ENCODE measurements at regions not wholly inside any gene's neighbourhood (a gene's known extent, or its start where the extent isn't known, plus 50 kb on each side); places are given as distances from the start of the nearest gene placed in this dataset.
A peak's percentile ranks its signal among the peaks of the same experiment; 100 is the strongest.
"Not testable (repeated sequence)": the region's sequence is repeated elsewhere in the genome, so short reads cannot be mapped to it uniquely, and the experiment has no call there.

DNA sequence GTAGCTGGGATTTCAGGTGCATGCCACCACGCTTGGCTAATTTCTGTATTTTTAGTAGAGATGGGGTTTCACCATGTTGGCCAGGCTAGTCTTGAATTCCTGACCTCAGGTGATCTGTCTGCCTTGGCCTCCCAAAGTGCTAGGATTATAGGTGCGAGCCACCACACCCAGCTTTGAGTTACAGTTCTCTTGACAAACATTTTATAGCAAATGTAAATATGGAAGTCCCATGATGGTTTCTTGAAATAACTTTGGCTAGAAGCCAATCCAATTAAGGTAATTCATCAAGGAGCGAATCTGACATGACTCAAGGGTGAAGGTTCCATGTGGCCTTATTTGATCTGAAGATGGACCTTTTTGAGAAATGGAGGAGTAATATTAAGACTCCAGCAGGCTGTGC, 76.2 kb upstream of the RFLNA start:
- DNase-seq (ENCODE audit: low read depth) = not testable (repeated sequence)

DNA sequence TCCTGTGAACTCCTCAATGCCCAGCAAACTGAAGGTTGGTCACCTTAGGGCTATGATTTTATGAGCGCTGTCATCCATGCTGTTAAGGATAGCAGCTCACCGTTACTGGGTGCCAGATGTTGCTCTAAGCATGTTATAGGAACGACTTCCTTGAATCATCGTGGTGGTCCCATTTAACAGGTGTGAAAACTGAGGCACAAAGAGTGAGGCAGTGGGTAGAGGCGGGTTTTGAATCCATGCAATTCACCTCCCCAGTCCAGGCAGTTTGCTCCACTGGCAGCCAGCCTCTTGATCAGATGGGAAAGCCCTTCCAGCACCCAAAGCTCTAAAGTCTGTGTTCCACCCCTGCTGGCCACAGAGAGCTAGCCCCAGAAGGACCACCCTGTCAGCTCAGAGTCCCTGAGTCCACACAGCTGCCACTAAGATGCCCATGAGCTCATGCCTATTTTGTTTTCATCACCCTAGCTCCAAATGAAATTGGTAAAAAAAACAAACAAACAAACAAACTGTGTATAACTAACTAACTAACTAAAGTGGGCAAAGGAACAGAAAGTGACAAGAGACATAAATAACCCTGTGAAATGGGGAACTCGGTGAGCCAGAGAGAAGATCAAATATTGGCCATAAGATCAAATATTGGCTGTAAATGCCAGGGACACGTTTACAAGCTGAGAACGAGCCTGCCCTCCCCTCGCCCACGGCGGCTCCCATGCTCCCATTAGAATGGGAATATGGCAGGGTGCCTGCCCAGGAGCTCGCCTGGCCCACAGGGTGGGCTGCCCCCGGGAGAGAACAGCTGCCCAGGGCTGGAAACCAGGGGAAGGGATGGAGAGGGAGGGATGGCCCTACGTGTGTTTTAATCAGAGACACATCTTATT, 72.3 kb upstream of the RFLNA start:
- no peak for DNase-seq (ENCODE audit: low read depth)

GRCh38 chr12:124223733-124224138, 71.2 kb upstream of the RFLNA start:
- DNase-seq (ENCODE audit: low read depth) = not testable (repeated sequence)

DNA sequence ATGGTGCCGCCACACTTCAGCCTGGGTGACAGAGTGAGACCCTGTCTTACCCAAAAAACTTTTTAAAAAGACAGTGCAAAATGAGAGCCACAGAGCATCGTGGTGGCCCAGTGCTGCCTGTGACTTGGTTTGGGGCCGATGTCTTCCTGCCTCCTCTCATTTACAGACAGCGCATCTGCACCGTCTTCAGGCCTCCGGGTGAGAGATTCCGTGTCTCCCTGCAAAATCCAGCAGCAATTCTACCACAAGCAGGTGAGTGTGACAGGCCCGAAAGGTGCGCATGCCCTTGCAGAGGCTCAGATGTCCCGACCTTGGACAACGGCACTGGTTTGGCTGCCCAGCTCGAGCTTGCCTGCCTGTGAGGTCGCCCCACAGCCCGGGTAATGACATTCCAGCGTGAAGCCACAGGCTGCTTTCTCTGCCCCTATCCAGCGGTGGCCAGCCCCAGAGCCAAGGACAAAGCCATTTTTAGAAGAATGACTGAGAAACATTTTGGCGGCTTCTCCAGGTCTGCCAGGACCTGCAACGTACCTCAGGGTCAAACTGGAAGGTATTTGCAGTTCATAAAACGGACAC, 70.3 kb upstream of the RFLNA start:
- DNase-seq (ENCODE audit: low read depth) = no peak

DNA sequence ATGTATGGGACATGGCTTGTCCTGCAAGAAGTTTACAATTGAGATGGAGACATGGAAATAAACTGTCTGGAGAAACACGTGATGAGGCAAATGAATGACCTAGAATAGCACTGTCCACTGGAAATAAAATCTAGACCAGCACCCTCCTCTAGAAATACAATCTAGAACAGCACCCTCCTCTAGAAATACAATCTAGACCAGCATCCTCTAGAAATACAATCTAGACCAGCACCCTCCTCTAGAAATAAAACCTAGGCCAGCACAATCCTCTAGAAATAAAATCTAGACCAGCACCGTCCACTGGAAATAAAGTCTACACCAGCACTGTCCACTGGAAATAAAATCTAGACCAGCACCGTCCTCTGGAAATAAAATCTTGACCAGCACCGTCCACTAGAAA, 69.2 kb upstream of the RFLNA start:
- no peak for DNase-seq (ENCODE audit: low read depth)

- no peak for DNase-seq (ENCODE audit: low read depth)
Observed at GRCh38 chr12:124227951-124228711, 66.8 kb upstream of the RFLNA start.

DNA sequence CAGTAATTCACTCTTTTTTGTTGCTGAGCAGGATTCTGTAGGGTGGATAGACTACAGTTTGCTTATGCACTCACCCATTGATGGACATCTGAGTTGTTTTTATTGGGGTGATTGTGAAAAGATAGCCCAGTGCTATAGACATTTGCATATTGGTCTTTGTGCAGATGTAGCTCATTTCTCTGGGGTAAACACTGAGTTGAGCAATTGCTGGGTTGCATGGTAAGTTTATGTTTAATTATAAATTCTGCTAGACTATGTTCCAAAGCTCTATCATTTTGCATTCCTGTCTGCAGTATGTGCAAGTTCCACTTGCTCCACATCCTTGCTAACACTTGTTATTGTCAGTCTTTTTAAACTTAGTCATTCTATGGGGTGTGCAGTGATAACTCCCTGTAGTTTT, 65.4 kb upstream of the RFLNA start:
- DNase-seq (ENCODE audit: low read depth) = no peak

DNA sequence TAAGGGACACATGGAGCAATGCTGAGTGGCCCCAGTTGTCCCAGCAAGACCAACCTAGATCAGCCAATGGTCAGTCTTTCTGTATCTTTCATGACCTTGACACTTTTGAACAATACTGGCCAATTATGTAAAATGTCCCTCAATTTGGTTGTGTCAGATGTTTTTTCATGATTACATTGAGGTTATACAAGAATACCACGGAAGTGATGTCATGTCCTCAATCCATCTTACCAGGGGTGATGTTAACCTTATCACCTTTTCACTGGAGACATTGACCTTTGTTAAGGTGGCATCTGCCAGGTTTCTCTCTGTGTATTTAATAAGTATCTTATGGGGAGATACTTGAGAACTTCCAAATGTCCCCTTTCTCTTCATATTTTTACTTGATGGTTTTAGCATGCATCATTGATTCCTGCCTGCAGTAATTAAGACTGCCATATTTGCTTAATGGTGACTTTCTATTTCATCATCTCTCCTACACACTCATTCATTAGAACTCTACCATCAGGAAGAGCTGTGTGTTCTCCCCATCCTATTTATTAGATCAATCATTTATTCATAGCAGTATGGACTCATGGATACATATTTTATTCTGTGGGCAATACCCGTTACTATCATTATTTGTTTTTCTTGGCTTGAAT, 64.7 kb upstream of the RFLNA start:
- no peak for DNase-seq (ENCODE audit: low read depth)

GRCh38 chr12:124230789-124231188, 64.1 kb upstream of the RFLNA start:
- no peak for DNase-seq (ENCODE audit: low read depth)

- DNase-seq (ENCODE audit: low read depth) = no peak
Observed at GRCh38 chr12:124231980-124232653, 62.8 kb upstream of the RFLNA start.

- no peak for DNase-seq (ENCODE audit: low read depth)
Observed at GRCh38 chr12:124232654-124232987, 62.3 kb upstream of the RFLNA start.

GRCh38 chr12:124233041-124233796, 61.7 kb upstream of the RFLNA start:
- DNase-seq (ENCODE audit: low read depth) = peak; percentile 91

DNA sequence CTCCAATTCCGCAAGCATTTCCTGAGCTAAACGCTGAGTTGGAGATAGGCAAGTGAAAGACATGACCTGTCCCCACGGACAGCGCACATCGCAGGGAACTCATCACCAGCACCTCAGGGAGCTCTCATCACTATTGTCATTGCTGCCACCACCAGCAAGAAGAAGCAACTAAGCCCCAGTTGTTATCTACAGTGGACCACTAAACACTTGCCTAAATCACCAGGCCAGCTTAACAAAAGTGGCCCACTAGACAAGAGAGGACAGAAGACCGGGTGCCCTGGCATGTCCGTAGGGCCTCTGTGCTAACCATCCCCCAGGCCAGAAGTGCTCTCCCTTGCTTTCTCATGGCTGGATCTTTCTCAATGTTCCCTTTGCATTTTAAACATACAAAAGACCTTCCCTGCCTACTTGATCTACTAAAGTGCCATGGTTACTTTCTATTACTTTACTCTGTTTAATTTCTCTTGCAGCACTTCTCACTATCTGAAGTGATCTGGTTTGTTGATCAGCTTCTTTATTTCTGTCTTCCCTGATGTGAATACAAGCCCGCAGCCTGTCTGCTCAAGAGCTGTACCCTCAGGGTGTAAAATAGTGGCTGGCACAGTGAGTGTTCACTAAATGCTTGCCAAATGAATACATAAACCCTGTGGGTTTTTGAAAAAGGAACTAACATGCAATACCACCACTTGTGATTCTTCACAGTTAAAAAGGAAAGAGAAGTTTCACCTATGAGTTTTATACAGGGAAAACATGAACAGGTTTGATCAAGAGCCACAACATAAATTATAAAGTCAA, 60.9 kb upstream of the RFLNA start:
- peak; percentile 69 for DNase-seq (ENCODE audit: low read depth)

DNA sequence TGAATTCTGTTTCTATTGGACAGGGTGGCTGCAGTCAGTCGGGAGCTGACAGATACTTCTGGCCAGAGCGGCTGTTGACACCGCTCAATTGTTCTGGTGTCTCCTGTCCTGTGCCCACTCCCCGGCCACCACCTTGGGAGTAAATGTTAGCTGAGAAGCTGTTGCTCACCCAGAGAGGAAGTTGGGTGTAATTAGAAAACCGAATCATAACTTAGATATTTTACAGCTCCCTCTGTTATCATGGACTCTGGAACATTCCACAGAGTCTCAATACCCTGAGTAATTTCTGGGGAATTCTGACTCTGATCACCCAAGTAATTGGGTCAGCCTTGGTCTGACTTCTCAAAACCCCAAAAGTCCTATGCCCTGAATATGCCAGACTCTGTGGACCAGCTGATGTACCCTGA, 58.3 kb upstream of the RFLNA start:
- peak; percentile 86 for DNase-seq (ENCODE audit: low read depth)

DNA sequence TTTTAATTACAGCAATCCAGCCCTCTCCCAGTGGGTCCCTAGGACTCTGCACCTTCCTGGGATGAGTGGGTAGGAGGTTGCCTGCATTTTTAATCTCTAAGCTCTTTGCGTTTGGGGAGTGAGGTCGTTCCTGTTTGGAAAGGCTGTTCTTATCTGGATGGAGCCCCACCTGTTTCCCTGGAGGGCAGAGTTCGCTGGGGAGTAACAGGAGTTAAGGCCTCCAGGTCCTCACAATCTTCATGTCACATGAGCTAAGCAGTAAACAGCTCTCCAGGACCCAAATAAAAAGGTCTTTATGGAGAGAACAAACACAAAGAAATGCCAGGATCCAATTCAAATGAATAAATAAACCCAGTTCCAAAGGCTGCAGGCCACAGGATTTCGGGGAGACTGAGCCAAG, 56.0 kb upstream of the RFLNA start:
- DNase-seq (ENCODE audit: low read depth) = no peak

DNA sequence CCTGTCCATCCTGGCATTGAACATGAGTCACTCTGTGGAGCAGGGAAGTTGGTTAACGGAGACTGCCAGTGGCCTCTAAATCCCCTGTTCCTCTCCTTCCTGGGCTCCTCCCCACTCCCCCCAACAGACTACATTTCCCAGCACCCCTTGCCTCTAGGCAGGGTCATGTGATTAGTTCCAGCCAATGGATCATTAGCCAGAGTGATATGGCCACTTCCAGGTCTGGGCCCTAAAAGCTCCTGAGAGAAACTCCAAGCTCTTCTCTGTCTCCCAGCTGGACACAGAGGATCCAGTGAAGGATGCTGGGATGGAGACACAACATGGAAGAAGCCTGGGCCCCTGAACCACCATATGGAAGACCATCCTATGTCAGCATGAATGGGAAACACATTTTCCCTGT, 54.4 kb upstream of the RFLNA start:
- DNase-seq (ENCODE audit: low read depth) = peak; percentile 49

GRCh38 chr12:124241776-124242528, 52.9 kb upstream of the RFLNA start:
- DNase-seq (ENCODE audit: low read depth) = no peak

DNA sequence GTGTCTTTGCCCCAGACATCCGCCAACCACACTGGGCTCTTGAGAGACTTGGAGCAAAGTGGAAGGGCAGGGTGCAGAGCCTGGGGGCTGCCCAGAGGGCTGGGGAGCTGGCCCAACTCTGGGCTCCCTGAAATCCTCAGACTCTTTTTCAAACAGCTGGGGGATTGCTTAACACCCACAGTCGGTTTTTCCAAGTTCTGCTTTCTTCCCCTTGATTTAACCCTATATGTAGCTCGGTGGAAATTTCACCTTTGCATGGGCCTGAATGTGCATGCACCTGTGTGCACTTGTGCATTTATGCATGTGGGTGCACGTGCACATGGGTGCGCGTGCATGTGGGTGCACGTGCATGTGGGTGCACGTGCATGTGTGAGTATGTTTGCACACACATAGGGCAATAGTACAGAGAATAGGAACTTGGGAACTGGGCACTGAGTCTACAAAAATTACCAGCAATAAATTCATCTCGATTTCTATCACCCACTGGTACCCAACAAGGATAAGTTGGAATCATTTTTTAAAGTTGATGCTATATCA, 52.3 kb upstream of the RFLNA start:
- DNase-seq (ENCODE audit: low read depth) = no peak

GRCh38 chr12:124243936-124244335, 51.0 kb upstream of the RFLNA start:
- DNase-seq (ENCODE audit: low read depth) = no peak

All from ELR (cell line).